ENCODE measurements at regions not wholly inside any gene's neighbourhood (a gene's known extent, or its start where the extent isn't known, plus 50 kb on each side); places are given as distances from the start of the nearest gene placed in this dataset.

DNA sequence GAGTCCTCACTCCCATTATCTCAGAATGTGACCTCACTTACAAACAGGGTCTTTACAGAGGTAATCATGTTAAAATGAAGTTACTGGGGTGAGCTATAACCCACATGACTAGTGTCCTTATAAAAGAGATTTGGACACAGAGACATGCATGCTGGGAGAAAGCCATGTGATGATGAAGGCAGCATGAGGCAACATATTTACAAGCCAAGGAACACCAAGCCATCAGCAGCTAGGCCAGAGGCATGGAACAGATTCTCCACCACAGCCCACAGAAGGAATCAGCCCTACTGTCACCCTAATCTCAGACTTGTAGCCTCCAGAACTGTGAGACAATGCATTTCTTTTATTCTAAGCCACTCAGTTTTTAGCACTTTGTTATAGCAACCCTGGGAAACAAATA lies 171.9 kb downstream of the EN1 start:
- TF ChIP-seq, protein P1, sequence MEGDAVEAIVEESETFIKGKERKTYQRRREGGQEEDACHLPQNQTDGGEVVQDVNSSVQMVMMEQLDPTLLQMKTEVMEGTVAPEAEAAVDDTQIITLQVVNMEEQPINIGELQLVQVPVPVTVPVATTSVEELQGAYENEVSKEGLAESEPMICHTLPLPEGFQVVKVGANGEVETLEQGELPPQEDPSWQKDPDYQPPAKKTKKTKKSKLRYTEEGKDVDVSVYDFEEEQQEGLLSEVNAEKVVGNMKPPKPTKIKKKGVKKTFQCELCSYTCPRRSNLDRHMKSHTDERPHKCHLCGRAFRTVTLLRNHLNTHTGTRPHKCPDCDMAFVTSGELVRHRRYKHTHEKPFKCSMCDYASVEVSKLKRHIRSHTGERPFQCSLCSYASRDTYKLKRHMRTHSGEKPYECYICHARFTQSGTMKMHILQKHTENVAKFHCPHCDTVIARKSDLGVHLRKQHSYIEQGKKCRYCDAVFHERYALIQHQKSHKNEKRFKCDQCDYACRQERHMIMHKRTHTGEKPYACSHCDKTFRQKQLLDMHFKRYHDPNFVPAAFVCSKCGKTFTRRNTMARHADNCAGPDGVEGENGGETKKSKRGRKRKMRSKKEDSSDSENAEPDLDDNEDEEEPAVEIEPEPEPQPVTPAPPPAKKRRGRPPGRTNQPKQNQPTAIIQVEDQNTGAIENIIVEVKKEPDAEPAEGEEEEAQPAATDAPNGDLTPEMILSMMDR (IDR thresholded peaks at IDR 0.05; ENCODE audit: low read depth, low read length, missing input control), result no peak
- TF ChIP-seq FOXA2 (IDR thresholded peaks at IDR 0.05) (no peak), JUND (IDR thresholded peaks at IDR 0.05) (no peak), HNF4A (conservative IDR thresholded peaks at IDR 0.05) (no peak), GABPA (IDR thresholded peaks at IDR 0.05 in 1 of 2, conservative IDR thresholded peaks at IDR 0.05 in 1 of 2) (no peak)
- TF ChIP-seq, protein P2, sequence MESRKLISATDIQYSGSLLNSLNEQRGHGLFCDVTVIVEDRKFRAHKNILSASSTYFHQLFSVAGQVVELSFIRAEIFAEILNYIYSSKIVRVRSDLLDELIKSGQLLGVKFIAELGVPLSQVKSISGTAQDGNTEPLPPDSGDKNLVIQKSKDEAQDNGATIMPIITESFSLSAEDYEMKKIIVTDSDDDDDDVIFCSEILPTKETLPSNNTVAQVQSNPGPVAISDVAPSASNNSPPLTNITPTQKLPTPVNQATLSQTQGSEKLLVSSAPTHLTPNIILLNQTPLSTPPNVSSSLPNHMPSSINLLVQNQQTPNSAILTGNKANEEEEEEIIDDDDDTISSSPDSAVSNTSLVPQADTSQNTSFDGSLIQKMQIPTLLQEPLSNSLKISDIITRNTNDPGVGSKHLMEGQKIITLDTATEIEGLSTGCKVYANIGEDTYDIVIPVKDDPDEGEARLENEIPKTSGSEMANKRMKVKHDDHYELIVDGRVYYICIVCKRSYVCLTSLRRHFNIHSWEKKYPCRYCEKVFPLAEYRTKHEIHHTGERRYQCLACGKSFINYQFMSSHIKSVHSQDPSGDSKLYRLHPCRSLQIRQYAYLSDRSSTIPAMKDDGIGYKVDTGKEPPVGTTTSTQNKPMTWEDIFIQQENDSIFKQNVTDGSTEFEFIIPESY (IDR thresholded peaks at IDR 0.05), result no peak
- TF ChIP-seq, protein P3, sequence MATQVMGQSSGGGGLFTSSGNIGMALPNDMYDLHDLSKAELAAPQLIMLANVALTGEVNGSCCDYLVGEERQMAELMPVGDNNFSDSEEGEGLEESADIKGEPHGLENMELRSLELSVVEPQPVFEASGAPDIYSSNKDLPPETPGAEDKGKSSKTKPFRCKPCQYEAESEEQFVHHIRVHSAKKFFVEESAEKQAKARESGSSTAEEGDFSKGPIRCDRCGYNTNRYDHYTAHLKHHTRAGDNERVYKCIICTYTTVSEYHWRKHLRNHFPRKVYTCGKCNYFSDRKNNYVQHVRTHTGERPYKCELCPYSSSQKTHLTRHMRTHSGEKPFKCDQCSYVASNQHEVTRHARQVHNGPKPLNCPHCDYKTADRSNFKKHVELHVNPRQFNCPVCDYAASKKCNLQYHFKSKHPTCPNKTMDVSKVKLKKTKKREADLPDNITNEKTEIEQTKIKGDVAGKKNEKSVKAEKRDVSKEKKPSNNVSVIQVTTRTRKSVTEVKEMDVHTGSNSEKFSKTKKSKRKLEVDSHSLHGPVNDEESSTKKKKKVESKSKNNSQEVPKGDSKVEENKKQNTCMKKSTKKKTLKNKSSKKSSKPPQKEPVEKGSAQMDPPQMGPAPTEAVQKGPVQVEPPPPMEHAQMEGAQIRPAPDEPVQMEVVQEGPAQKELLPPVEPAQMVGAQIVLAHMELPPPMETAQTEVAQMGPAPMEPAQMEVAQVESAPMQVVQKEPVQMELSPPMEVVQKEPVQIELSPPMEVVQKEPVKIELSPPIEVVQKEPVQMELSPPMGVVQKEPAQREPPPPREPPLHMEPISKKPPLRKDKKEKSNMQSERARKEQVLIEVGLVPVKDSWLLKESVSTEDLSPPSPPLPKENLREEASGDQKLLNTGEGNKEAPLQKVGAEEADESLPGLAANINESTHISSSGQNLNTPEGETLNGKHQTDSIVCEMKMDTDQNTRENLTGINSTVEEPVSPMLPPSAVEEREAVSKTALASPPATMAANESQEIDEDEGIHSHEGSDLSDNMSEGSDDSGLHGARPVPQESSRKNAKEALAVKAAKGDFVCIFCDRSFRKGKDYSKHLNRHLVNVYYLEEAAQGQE (IDR thresholded peaks at IDR 0.05), result no peak
- TF ChIP-seq, protein P4, sequence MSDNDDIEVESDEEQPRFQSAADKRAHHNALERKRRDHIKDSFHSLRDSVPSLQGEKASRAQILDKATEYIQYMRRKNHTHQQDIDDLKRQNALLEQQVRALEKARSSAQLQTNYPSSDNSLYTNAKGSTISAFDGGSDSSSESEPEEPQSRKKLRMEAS (IDR thresholded peaks at IDR 0.05), result no peak

All from liver (tissue), 3 donors.